Fibroblast of pulmonary artery (primary cell): ENCODE measurements at regions not wholly inside any gene's neighbourhood (a gene's known extent, or its start where the extent isn't known, plus 50 kb on each side); places are given as distances from the start of the nearest gene placed in this dataset.
"Not testable (repeated sequence)": the region's sequence is repeated elsewhere in the genome, so short reads cannot be mapped to it uniquely, and the experiment has no call there.

Experiments
- DNase-seq: peaks from one replicate; pipeline ENCODE4 v3.0.0-alpha.2; 2010; ENCODE audit warnings: low read depth
- H3K4me3 ChIP-seq: replicated peaks from 2 replicates; pipeline ENCODE4 v1.5.1; 2011; ENCODE audit warnings: low read depth, mild to moderate bottlenecking, control low read depth, low read length, moderate library complexity
- TF ChIP-seq, protein P1 (sequence below): IDR thresholded peaks from 2 replicates; pipeline ENCODE4 v1.5.1; 2011; ENCODE audit warnings: mild to moderate bottlenecking, control low read depth, low read length, inconsistent platforms; ENCODE audit errors: missing control alignments

DNA sequence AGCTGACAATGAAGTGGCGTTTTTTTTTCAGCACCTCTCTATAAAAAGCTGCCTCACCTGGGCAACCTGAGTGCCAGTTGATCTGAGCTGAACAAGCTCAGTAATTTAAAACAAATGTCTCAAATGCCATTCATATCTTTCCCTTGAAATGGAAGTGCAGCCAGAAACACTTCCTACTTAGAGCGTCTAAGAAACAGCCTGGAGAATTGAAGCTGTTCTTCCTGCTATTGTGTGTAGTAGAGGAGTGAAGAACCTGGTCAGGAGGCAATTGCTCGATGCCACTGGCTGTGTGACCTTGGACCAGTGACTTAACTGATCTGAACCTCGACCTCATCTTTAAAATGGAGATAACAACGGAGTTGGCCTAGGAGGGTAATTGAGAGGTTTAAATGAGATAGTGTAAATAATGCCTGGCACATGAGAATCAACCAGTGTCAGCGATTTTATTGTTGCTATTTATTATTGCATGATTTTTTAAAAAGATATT, 95.4 kb upstream of the FOXQ1 start:
- no peak for DNase-seq
- no peak overlapping the region for H3K4me3 ChIP-seq
- TF ChIP-seq, protein P1, sequence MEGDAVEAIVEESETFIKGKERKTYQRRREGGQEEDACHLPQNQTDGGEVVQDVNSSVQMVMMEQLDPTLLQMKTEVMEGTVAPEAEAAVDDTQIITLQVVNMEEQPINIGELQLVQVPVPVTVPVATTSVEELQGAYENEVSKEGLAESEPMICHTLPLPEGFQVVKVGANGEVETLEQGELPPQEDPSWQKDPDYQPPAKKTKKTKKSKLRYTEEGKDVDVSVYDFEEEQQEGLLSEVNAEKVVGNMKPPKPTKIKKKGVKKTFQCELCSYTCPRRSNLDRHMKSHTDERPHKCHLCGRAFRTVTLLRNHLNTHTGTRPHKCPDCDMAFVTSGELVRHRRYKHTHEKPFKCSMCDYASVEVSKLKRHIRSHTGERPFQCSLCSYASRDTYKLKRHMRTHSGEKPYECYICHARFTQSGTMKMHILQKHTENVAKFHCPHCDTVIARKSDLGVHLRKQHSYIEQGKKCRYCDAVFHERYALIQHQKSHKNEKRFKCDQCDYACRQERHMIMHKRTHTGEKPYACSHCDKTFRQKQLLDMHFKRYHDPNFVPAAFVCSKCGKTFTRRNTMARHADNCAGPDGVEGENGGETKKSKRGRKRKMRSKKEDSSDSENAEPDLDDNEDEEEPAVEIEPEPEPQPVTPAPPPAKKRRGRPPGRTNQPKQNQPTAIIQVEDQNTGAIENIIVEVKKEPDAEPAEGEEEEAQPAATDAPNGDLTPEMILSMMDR, result no peak

- TF ChIP-seq, protein P1, result no peak
- no peak for DNase-seq
- no peak overlapping the region for H3K4me3 ChIP-seq
Measured at GRCh38 chr6:1215884-1216487, 95.9 kb upstream of the FOXQ1 start.

GRCh38 chr6:1215023-1215422, 96.9 kb upstream of the FOXQ1 start:
- H3K4me3 ChIP-seq, result no peak overlapping the region
- TF ChIP-seq, protein P1, result no peak
- DNase-seq, result no peak

DNA sequence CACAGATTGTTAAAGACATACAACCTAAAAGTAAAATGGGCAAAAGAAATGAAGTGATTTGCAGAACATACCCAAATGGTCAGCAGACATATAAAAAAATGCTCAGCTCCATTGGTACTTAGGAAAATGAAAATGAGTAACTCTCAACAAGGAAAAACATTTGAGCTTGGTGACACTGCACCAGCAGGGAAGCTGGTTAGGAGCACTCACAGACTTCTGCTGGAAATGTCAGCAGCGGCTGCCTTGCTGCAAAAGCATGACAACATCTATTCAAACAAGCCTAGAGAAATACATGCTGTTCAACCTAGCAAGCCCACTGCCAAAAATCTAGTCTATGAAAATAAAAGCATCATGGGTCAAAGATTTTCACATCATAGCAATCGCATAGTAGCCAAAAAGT, 99.0 kb upstream of the FOXQ1 start:
- no peak overlapping the region for H3K4me3 ChIP-seq
- TF ChIP-seq, protein P1, result no peak
- DNase-seq, result no peak

DNA sequence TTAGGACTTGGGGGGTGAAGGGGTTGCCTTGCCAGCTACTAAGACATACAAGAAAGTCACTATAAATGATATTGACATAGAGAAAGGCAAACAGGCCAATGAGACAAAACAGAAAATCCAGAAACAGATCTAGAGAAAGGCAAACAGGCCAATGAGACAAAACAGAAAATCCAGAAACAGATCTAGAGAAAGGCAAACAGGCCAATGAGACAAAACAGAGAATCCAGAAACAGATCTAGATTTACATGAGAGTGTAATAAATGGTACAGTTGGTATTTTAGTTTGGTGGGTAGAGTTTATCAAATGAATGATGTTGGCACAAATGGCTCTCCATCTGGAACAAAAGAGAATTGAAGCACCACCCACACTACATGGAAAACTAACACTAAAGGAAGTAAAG, 99.8 kb upstream of the FOXQ1 start:
- not testable (repeated sequence) for DNase-seq

GRCh38 chr6:1210631-1211030, 101.3 kb upstream of the FOXQ1 start:
- H3K4me3 ChIP-seq, DNase-seq: not testable (repeated sequence)

More for the DNA sequence above, 99.8 kb upstream of the FOXQ1 start:
- H3K4me3 ChIP-seq, result not testable (repeated sequence)

DNA sequence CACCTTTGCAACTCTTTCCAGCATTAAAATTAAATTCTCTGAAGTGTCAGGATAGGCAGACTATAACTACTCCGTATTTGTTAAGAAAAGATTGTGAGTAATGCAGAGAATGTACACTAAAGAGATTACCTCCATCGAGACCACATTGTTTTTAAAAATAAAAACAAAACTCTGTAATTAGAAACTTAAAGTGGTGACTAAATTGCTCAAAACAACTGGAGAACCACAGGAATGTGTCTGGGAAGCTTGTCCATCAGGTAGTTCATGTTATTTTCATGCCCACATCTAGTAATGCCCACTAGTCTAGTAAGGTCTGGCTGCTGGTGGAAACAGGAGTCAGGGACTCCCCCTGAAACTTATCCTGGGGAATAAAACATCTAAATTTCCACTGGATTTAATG, 103.0 kb upstream of the FOXQ1 start:
- no peak overlapping the region for H3K4me3 ChIP-seq
- no peak for DNase-seq
- TF ChIP-seq, protein P1, result no peak

DNA sequence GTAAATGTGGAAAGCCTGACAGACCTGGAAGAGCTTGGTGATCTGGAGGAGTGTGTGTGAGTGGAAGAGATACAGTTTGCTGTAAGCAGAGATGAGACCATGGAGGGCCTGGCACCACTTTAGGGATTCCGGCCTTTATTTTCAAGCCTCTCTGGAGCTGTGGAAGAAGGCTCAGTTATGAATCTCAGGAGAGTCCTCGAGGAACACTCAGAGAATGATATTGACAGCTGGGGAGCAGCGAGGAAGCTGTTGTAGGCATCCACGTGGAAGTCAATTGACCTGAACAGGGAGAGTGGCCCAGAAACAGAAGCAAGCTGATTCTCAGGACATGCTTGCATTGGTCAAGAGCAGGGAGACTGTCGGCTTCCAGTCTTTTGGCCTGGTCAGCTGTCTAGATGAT, 108.4 kb upstream of the FOXQ1 start:
- TF ChIP-seq, protein P1, result no peak
- H3K4me3 ChIP-seq, result no peak overlapping the region
- DNase-seq, result no peak
